GM12874 (cell line): ENCODE measurements at regions not wholly inside any gene's neighbourhood (a gene's known extent, or its start where the extent isn't known, plus 50 kb on each side); places are given as distances from the start of the nearest gene placed in this dataset.

Experiments used
- TF ChIP-seq, protein P1 (sequence below): IDR thresholded peaks from 2 replicates; pipeline ENCODE4 v1.5.1; 2011; ENCODE audit warnings: low read depth, mild to moderate bottlenecking, control low read depth, low read length, moderate library complexity; ENCODE audit not compliant: insufficient read depth

DNA sequence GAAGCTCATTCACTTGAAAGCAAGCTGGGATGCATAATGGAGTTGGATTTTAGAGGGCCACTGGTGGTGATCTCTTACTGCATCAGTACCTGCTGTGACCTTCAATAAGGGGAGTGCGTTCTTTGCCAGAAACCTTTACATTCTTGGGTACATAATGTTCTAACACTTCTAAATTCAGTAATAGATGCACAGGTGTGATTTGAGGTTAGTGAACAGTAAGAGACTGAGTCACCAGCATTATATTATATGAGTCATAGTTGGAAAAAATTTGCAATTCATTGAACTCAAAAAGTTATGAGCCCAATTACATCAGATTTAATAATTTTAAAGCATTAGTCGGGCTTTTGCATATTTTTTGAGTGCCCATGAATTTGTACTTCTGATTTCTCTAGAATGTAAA lies 803.3 kb downstream of the ADCYAP1 start:
- TF ChIP-seq, protein P1, sequence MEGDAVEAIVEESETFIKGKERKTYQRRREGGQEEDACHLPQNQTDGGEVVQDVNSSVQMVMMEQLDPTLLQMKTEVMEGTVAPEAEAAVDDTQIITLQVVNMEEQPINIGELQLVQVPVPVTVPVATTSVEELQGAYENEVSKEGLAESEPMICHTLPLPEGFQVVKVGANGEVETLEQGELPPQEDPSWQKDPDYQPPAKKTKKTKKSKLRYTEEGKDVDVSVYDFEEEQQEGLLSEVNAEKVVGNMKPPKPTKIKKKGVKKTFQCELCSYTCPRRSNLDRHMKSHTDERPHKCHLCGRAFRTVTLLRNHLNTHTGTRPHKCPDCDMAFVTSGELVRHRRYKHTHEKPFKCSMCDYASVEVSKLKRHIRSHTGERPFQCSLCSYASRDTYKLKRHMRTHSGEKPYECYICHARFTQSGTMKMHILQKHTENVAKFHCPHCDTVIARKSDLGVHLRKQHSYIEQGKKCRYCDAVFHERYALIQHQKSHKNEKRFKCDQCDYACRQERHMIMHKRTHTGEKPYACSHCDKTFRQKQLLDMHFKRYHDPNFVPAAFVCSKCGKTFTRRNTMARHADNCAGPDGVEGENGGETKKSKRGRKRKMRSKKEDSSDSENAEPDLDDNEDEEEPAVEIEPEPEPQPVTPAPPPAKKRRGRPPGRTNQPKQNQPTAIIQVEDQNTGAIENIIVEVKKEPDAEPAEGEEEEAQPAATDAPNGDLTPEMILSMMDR, result no peak

DNA sequence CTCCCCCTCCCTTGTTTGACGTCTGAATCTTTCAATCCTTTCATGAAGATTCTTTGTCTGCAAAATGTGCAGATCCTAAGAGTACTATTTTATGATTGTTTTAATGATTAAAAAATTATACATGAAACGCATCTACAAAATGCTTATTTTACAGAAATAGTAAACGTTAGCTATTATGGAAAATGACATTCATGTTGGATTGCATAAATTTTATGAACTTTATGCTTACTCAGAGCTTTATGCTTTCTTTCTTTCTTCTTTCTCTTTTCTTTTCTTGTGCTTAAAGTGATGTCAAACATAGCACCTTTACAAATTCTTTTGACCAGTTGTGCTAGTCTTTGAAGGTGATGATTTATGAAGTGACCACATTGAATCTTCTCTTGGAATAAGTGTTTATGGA lies 805.4 kb downstream of the ADCYAP1 start:
- TF ChIP-seq, protein P1, result no peak

DNA sequence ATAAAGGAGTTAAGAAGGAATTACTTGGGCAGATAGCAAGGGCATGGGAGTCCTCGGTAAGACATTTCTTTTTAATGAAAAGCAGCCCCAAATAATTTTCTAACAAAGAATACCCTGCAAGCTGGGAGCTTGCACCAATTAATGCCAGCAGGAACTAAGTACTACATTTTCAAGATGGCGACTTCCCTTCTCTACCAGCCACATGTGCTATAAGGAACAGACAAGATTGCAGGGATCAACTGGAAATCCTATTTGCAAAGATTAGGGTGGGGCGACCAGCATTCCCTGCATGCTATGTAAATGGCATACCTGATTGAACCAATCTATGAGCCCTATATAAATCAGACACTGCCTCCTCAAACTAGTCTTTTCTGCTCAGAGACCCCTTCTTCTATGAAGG lies 827.5 kb downstream of the ADCYAP1 start:
- TF ChIP-seq, protein P1, result no peak

DNA sequence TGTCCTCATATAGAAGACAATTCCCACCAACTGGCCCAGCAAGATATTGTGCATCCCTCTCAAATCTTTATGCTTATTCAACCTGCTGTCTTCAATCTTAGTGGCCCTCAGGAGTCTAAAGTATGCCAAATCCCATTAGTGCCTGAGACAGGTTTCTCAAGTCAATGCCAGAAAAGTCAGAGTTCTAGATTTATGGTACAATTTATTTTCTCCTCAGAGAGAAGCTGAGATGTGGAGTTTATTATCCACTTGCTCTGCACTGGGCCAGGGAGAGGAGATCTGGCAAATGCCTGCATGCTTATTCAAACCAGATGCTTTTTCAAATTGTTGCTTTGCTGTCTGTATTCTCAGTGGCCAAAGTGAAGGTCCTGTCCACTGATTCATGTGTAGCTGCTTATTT lies 825.2 kb downstream of the METTL4 start:
- TF ChIP-seq, protein P1, result no peak

DNA sequence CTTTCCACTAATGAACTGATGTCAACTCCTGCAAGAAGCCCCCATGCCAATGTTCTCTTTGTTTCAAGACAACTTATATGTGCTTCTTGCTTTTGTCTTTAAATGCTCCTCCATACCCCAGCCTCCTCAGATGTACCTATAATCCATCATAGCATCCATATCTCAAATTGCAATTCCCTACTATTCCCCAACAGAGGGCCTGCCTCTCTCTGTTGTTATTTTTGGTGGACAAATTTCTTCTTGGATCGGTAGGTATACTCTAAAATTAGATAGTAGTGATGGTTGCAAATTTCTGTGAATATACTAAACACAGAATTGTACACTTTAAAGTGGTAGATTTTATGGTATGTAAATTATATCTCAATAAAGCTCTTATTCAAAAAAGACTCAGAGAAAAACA lies 820.1 kb downstream of the METTL4 start:
- TF ChIP-seq, protein P1, result no peak

DNA sequence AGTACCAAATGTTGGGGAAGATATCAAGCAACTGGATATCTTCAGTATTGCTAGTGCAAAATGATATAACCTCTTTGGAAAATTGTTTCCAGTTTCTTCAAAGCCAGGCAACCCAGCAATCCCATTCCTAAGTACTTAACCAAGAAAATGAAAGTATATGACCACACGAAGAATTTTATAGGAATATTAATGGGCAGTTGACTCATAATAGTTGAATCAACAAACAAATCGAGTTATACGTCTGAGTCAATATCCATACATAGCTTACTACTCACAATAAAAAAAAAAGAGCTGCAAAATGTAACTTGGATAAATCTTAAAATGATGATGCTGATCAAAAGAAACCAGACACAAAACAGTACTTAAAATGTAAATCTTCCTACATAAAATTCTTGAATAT lies 810.4 kb downstream of the METTL4 start:
- TF ChIP-seq, protein P1, result no peak

DNA sequence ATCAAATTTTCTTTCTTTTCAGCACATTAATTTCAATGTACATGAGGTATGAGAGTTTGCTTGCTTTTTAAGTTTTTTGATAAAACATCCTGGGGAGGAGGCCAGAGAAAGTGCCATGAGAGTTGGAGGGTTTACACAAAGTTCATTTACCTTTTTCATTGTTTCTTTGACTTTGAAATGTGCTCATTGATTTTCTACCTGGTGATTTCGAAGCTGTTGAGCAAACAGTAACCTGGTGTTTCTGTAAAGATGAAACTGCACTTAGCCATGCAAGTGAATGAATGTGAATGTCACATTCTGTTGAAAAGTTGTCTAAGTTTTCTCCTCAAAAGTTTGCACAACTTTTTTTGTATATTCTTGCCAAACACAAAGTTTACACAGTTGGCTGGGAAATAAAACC lies 797.0 kb downstream of the METTL4 start:
- TF ChIP-seq, protein P1, result no peak

DNA sequence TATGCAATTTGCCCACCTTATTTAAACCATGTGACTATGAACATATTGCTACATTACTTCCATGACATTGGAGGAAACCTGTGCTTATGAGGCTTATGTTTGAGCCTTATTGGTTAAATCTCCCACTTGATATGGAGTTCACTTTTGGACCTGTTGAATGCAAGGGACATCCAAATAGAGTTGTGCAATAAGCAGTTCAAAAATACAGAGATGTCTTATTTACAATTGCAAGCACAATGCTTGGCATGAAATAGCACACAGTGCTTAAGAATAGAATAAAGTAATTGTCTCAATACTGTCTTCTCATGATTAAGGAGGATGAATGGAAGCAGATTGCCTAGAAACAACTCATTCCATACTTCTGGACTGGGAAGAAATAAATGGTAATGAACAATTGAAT lies 793.5 kb downstream of the METTL4 start:
- TF ChIP-seq, protein P1, result no peak
